22Rv1 (cell line): ENCODE measurements at regions not wholly inside any gene's neighbourhood (a gene's known extent, or its start where the extent isn't known, plus 50 kb on each side); places are given as distances from the start of the nearest gene placed in this dataset.

ENCODE experiments used
- CTCF ChIP-seq: fragments of 450-650 bp; IDR thresholded peaks from 2 replicates; pipeline ENCODE4 v1.5.1; 2017; ENCODE audit warnings: mild to moderate bottlenecking
- ZFX ChIP-seq: fragments of 450-650 bp; IDR thresholded peaks from 2 replicates; pipeline ENCODE4 v1.6.1; 2017; ENCODE audit warnings: antibody characterized with exemption, borderline replicate concordance

GRCh38 chr4:187602339-187603092, 393.1 kb upstream of the ZFP42 start:
- TF ChIP-seq CTCF (no peak), ZFX (no peak)
